ENCODE measurements at regions not wholly inside any gene's neighbourhood (a gene's known extent, or its start where the extent isn't known, plus 50 kb on each side); places are given as distances from the start of the nearest gene placed in this dataset.

GRCh38 chr13:111846391-111847159 lies 220.4 kb upstream of the SOX1 start:
- no peak for FAIRE-seq
- H3K36me3 ChIP-seq (ENCODE audit: control insufficient read depth in 2 of 3, insufficient read depth in 3 of 3, low read length in 3 of 3), result no peaks in the 10 kb centered on the region
- intact Hi-C loops (cut with DNase I), result no loop called here
- no peak overlapping the region for H3K27ac ChIP-seq (ENCODE audit: low read depth in 2 of 2, low read length in 2 of 2)
- H3K4me1 ChIP-seq (ENCODE audit: control insufficient read depth in 2 of 3, insufficient read depth in 2 of 3, low read depth in 1 of 3, low read length in 3 of 3), result no peaks in the 10 kb centered on the region
- H3K9me3 ChIP-seq (ENCODE audit: control insufficient read depth in 2 of 3, insufficient read depth in 1 of 3, low read length in 3 of 3), result no peaks in the 10 kb centered on the region
- H3K9ac ChIP-seq (ENCODE audit: low read length in 3 of 3), result no peak overlapping the region
- no peak overlapping the region for H3K4me3 ChIP-seq (ENCODE audit: low read length in 3 of 3)
- DNase-seq, result peak in 1 of 5 donors; percentile 7
- TF ChIP-seq, protein P1, sequence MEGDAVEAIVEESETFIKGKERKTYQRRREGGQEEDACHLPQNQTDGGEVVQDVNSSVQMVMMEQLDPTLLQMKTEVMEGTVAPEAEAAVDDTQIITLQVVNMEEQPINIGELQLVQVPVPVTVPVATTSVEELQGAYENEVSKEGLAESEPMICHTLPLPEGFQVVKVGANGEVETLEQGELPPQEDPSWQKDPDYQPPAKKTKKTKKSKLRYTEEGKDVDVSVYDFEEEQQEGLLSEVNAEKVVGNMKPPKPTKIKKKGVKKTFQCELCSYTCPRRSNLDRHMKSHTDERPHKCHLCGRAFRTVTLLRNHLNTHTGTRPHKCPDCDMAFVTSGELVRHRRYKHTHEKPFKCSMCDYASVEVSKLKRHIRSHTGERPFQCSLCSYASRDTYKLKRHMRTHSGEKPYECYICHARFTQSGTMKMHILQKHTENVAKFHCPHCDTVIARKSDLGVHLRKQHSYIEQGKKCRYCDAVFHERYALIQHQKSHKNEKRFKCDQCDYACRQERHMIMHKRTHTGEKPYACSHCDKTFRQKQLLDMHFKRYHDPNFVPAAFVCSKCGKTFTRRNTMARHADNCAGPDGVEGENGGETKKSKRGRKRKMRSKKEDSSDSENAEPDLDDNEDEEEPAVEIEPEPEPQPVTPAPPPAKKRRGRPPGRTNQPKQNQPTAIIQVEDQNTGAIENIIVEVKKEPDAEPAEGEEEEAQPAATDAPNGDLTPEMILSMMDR (IDR thresholded peaks at IDR 0.05; ENCODE audit: borderline replicate concordance, extremely low read depth, insufficient read depth), result no peak
- no peaks in the 10 kb centered on the region for H3K27me3 ChIP-seq (ENCODE audit: control insufficient read depth, insufficient read depth, low read length)

- no peaks in the 10 kb centered on the region for H3K27me3 ChIP-seq (ENCODE audit: control insufficient read depth, insufficient read depth, low read length)
- H3K4me3 ChIP-seq (ENCODE audit: low read length in 3 of 3), result no peak overlapping the region
- H3K36me3 ChIP-seq (ENCODE audit: control insufficient read depth in 2 of 3, insufficient read depth in 3 of 3, low read length in 3 of 3), result no peaks in the 10 kb centered on the region
- H3K9me3 ChIP-seq (ENCODE audit: control insufficient read depth in 2 of 3, insufficient read depth in 1 of 3, low read length in 3 of 3), result no peaks in the 10 kb centered on the region
- H3K27ac ChIP-seq (ENCODE audit: low read depth in 2 of 2, low read length in 2 of 2), result no peak overlapping the region
- no peak overlapping the region for H3K9ac ChIP-seq (ENCODE audit: low read length in 3 of 3)
- DNase-seq, result no peak
- TF ChIP-seq, protein P1 (IDR thresholded peaks at IDR 0.05; ENCODE audit: borderline replicate concordance, extremely low read depth, insufficient read depth), result no peak
- FAIRE-seq, result no peak
- H3K4me1 ChIP-seq (ENCODE audit: control insufficient read depth in 2 of 3, insufficient read depth in 2 of 3, low read depth in 1 of 3, low read length in 3 of 3), result no peaks in the 10 kb centered on the region
- intact Hi-C loops (cut with DNase I), result no loop called here
These were observed 219.0 kb upstream of the SOX1 start for GRCh38 chr13:111847964-111848363.

GRCh38 chr13:111850458-111850857 lies 216.5 kb upstream of the SOX1 start:
- intact Hi-C loops (cut with DNase I), result no loop called here
- FAIRE-seq (no peak), DNase-seq (no peak)
- no peak overlapping the region for H3K27ac ChIP-seq (ENCODE audit: low read depth in 2 of 2, low read length in 2 of 2)
- TF ChIP-seq, protein P1 (IDR thresholded peaks at IDR 0.05; ENCODE audit: borderline replicate concordance, extremely low read depth, insufficient read depth), result no peak
- H3K4me1 ChIP-seq (ENCODE audit: control insufficient read depth in 2 of 3, insufficient read depth in 2 of 3, low read depth in 1 of 3, low read length in 3 of 3), result no peaks in the 10 kb centered on the region
- no peaks in the 10 kb centered on the region for H3K9me3 ChIP-seq (ENCODE audit: control insufficient read depth in 2 of 3, insufficient read depth in 1 of 3, low read length in 3 of 3)
- no peak overlapping the region for H3K9ac ChIP-seq (ENCODE audit: low read length in 3 of 3)
- no peaks in the 10 kb centered on the region for H3K36me3 ChIP-seq (ENCODE audit: control insufficient read depth in 2 of 3, insufficient read depth in 3 of 3, low read length in 3 of 3)
- H3K4me3 ChIP-seq (ENCODE audit: low read length in 3 of 3), result no peak overlapping the region
- no peaks in the 10 kb centered on the region for H3K27me3 ChIP-seq (ENCODE audit: control insufficient read depth, insufficient read depth, low read length)

All from kidney (tissue), 13 donors.